ENCODE measurements at regions not wholly inside any gene's neighbourhood (a gene's known extent, or its start where the extent isn't known, plus 50 kb on each side); places are given as distances from the start of the nearest gene placed in this dataset.

- TF ChIP-seq, protein P1, sequence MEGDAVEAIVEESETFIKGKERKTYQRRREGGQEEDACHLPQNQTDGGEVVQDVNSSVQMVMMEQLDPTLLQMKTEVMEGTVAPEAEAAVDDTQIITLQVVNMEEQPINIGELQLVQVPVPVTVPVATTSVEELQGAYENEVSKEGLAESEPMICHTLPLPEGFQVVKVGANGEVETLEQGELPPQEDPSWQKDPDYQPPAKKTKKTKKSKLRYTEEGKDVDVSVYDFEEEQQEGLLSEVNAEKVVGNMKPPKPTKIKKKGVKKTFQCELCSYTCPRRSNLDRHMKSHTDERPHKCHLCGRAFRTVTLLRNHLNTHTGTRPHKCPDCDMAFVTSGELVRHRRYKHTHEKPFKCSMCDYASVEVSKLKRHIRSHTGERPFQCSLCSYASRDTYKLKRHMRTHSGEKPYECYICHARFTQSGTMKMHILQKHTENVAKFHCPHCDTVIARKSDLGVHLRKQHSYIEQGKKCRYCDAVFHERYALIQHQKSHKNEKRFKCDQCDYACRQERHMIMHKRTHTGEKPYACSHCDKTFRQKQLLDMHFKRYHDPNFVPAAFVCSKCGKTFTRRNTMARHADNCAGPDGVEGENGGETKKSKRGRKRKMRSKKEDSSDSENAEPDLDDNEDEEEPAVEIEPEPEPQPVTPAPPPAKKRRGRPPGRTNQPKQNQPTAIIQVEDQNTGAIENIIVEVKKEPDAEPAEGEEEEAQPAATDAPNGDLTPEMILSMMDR (IDR thresholded peaks at IDR 0.05; ENCODE audit: low read length), result no peak
- TF ChIP-seq EZH2 (optimal IDR thresholded peaks at IDR 0.05; ENCODE audit: low read depth, low read length), result no peak
- no peak for TF ChIP-seq EZH2phosphoT487 (IDR thresholded peaks at IDR 0.05; ENCODE audit: low read length)
These were observed 369.4 kb downstream of the NR2F2 start for GRCh38 chr15:96699871-96700401.

All from MM.1S (cell line).